B cell (primary cell): ENCODE measurements at regions not wholly inside any gene's neighbourhood (a gene's known extent, or its start where the extent isn't known, plus 50 kb on each side); places are given as distances from the start of the nearest gene placed in this dataset.

Experiments used
- ATAC-seq: fragments of 200-7000 bp; cut with Tn5 transposase; one replicate; pipeline ENCODE4 v1.10.0; 2021; ENCODE audit warnings: low read depth, mild to moderate bottlenecking, moderate number of reproducible peaks, moderate library complexity
- CTCF ChIA-PET: fragments of 350-600 bp; sonication (Branson Sonifier 250); formaldehyde crosslinking; loops from one replicate; lab custom pipeline; 2021; ENCODE audit warnings: antibody characterized with exemption, inconsistent platforms; lab: Charles Lee
- POLR2A ChIA-PET: fragments of 350-600 bp; sonication (Branson Sonifier 250); formaldehyde crosslinking; loops from one replicate; lab custom pipeline; 2021; ENCODE audit warnings: antibody characterized with exemption; lab: Charles Lee
- DNase-seq: peaks from one replicate; pipeline ENCODE4 v3.0.0; 2013
- H2AFZ ChIP-seq: 2 replicates; pipeline ENCODE4 v1.6.1; 2012; ENCODE audit warnings: mild to moderate bottlenecking, low read depth, low read length; ENCODE audit not compliant: insufficient read depth, poor library complexity, severe bottlenecking
- H3K27ac ChIP-seq, 2 donors: 1 replicate in 1 of 2; 2 replicates in 1 of 2; pipeline ENCODE4 v1.5.1; 2012 to 2013; ENCODE audit warnings: low read length in 2 of 2, mild to moderate bottlenecking in 2 of 2, moderate library complexity in 1 of 2
- H3K27me3 ChIP-seq, 4 experiments: fragments of 200-600 bp in 1 of 4; sonication (generic) in 1 of 4; replicated peaks in 1 of 4; 1 replicate in 2 of 4; 2 replicates in 2 of 4; pipeline versions ENCODE4 v1.6.1 to v1.7.0; 2013 to 2016; ENCODE audit warnings: low read length in 3 of 4, mild to moderate bottlenecking in 2 of 4, mixed read lengths in 1 of 4, moderate library complexity in 1 of 4; ENCODE audit not compliant: insufficient read depth in 4 of 4, control insufficient read depth in 3 of 4; ENCODE audit errors: control extremely low read depth in 1 of 4
- H3K36me3 ChIP-seq, 2 experiments: replicated peaks in 1 of 2; 1 replicate in 1 of 2; 2 replicates in 1 of 2; pipeline versions ENCODE4 v1.6.1 to v1.7.1; 2013; ENCODE audit warnings: low read length in 1 of 2; ENCODE audit not compliant: insufficient read depth in 2 of 2, control insufficient read depth in 1 of 2; ENCODE audit errors: control extremely low read depth in 1 of 2, extremely low read depth in 1 of 2
- H3K4me1 ChIP-seq, 2 donors: fragments of 200-600 bp in 1 of 2; sonication (generic) in 1 of 2; 1 replicate in 1 of 2; 2 replicates in 1 of 2; pipeline versions ENCODE4 v1.5.1 to v1.6.1; 2013 to 2017; ENCODE audit warnings: low read length in 2 of 2; ENCODE audit not compliant: control insufficient read depth in 2 of 2, insufficient read depth in 2 of 2
- H3K4me2 ChIP-seq: replicated peaks from 2 replicates; pipeline ENCODE3; 2012; ENCODE audit warnings: mild to moderate bottlenecking, low read depth, low read length; ENCODE audit not compliant: poor library complexity, severe bottlenecking
- H3K4me3 ChIP-seq, 5 experiments: fragments of 200-600 bp in 1 of 5; sonication (generic) in 1 of 5; 1 replicate in 3 of 5; 2 replicates in 2 of 5; pipeline versions ENCODE4 v1.5.1 to v1.7.0; 2011 to 2016; ENCODE audit warnings: low read length in 4 of 5, mild to moderate bottlenecking in 4 of 5, low read depth in 2 of 5, control low read depth in 1 of 5, moderate library complexity in 1 of 5; ENCODE audit not compliant: insufficient read depth in 1 of 5; ENCODE audit errors: control extremely low read depth in 1 of 5, extremely low read depth in 1 of 5
- H3K79me2 ChIP-seq: fragments of 200-600 bp; sonication (generic); one replicate; pipeline ENCODE4 v1.6.0; 2016; ENCODE audit warnings: low read length; ENCODE audit not compliant: control insufficient read depth, insufficient read depth
- H3K9ac ChIP-seq: fragments of 200-600 bp; sonication (generic); 2 replicates; pipeline ENCODE4 v1.6.1; 2017; ENCODE audit warnings: mild to moderate bottlenecking, low read length, moderate library complexity
- H3K9me3 ChIP-seq, 3 donors: one replicate each; pipeline versions ENCODE4 v1.6.1 to v1.7.1; 2013; ENCODE audit warnings: low read length in 2 of 3; ENCODE audit not compliant: control insufficient read depth in 2 of 3, insufficient read depth in 1 of 3; ENCODE audit errors: control extremely low read depth in 1 of 3
- H4K20me1 ChIP-seq: 2 replicates; pipeline ENCODE4 v1.6.0; 2012; ENCODE audit warnings: mild to moderate bottlenecking, low read length; ENCODE audit not compliant: insufficient read depth, control insufficient read depth, poor library complexity, severe bottlenecking
- H3K27ac Mint-ChIP-seq: one replicate; pipeline ENCODE4 v1.8.0; 2021; ENCODE audit warnings: mixed read lengths
- H3K27me3 Mint-ChIP-seq: one replicate; pipeline ENCODE4 v1.8.0; 2021; ENCODE audit warnings: mixed read lengths
- H3K4me1 Mint-ChIP-seq: one replicate; pipeline ENCODE4 v1.8.0; 2021; ENCODE audit warnings: mixed read lengths
- H3K4me3 Mint-ChIP-seq: one replicate; pipeline ENCODE4 v1.8.0; 2021; ENCODE audit warnings: mixed read lengths
- H3K9me3 Mint-ChIP-seq: one replicate; pipeline ENCODE4 v1.8.0; 2022; ENCODE audit warnings: mixed read lengths; ENCODE audit not compliant: insufficient read depth
- EZH2 ChIP-seq: IDR thresholded peaks from 2 replicates; pipeline ENCODE4 v1.6.1; 2012; ENCODE audit warnings: borderline replicate concordance, low read depth, mild to moderate bottlenecking, moderate library complexity, low read length; ENCODE audit not compliant: insufficient read depth, poor library complexity, severe bottlenecking
- WGBS: methylation state at CpG from one replicate; pipeline ENCODE4 v1.1.5; 2013; ENCODE audit warnings: missing lambda C conversion rate; ENCODE audit not compliant: insufficient coverage; 5-methylcytosine and 5-hydroxymethylcytosine counted together
- intact Hi-C: fragments of 100-400 bp; cut with micrococcal nuclease; formaldehyde crosslinking; loops from one replicate; pipeline ENCODE4 v1.10.0; 2022
- TF ChIP-seq, protein P1 (sequence below): fragments of 200-600 bp; IDR thresholded peaks from one replicate; pipeline ENCODE4 v1.8.0; 2022; ENCODE audit warnings: antibody characterized with exemption, mild to moderate bottlenecking

DNA sequence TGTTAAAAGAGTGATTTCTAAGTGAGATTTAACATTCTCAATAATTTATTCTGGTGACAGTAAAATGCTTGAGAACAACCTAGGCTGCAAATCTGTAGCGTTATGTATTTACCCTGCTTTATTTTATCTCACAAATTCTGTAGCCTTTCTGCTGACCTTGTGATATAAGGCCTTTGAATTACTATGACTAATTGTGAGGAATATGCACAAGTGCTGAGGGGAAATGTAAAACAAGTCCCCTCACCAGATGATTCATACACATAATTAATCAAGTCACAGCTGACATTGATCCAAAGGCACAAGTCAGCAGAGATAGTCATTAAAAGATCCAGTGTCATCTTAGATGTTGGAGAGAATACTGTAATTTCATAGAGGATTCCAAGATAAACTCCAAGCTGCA, 992.7 kb upstream of the USP15 start:
- WGBS, result no CpG with 5 or more reads among the region's 1 CpG
- Histone ChIP-seq H3K36me3 (no peaks in the 10 kb centered on the region), H3K4me3 (no peak overlapping the region), H2AFZ (no peak overlapping the region), H3K4me1 (no peaks in the 10 kb centered on the region), H3K4me2 (no peak overlapping the region), H3K79me2 (no peaks in the 10 kb centered on the region), H4K20me1 (no peaks in the 10 kb centered on the region), H3K9ac (no peak overlapping the region), H3K27ac (no peak overlapping the region), H3K27me3 (no peaks in the 10 kb centered on the region), H3K9me3 (peaks cover 1 to 8% (median 5%) of the 10 kb centered on the region in 3 donors)
- Mint-ChIP-seq H3K9me3 (peaks cover 11% of the 10 kb centered on the region), H3K4me1 (no peaks in the 10 kb centered on the region), H3K27ac (no peak overlapping the region), H3K4me3 (no peak overlapping the region), H3K27me3 (no peaks in the 10 kb centered on the region)
- intact Hi-C loops, result no loop called here
- ChIA-PET CTCF (no interaction called here), POLR2A (no interaction called here)
- DNase-seq (no peak), ATAC-seq (no peak)
- TF ChIP-seq, protein P1, sequence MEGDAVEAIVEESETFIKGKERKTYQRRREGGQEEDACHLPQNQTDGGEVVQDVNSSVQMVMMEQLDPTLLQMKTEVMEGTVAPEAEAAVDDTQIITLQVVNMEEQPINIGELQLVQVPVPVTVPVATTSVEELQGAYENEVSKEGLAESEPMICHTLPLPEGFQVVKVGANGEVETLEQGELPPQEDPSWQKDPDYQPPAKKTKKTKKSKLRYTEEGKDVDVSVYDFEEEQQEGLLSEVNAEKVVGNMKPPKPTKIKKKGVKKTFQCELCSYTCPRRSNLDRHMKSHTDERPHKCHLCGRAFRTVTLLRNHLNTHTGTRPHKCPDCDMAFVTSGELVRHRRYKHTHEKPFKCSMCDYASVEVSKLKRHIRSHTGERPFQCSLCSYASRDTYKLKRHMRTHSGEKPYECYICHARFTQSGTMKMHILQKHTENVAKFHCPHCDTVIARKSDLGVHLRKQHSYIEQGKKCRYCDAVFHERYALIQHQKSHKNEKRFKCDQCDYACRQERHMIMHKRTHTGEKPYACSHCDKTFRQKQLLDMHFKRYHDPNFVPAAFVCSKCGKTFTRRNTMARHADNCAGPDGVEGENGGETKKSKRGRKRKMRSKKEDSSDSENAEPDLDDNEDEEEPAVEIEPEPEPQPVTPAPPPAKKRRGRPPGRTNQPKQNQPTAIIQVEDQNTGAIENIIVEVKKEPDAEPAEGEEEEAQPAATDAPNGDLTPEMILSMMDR, result no peak
- no peak for TF ChIP-seq EZH2

DNA sequence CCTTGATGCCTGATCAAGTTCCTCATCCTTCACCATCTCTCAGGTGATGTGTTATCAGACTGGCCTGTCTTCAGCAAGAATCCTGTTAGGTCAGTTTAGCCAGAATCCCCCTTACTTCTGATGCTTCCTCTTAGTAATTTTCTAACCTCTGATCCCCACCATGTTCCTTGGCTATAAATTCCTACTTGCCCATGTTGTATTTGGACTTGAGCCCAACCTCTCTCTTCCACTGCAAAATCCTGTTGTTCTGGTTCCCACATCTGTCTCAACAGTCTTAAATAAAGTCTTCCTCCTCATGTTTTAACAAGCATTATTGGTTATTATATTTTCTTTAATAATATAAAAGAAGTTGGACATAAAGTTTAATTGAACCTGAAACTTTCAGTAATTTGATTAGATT, 987.8 kb upstream of the USP15 start:
- H3K4me3 ChIP-seq, result no peak overlapping the region
- H3K4me2 ChIP-seq, result no peak overlapping the region
- H3K4me1 ChIP-seq, result no peaks in the 10 kb centered on the region
- H3K36me3 ChIP-seq, result no peaks in the 10 kb centered on the region
- H3K4me1 Mint-ChIP-seq, result no peaks in the 10 kb centered on the region
- no peak overlapping the region for H2AFZ ChIP-seq
- CTCF ChIA-PET, result no interaction called here
- no peaks in the 10 kb centered on the region for H4K20me1 ChIP-seq
- H3K27ac Mint-ChIP-seq, result no peak overlapping the region
- H3K27me3 ChIP-seq, result no peaks in the 10 kb centered on the region
- H3K9ac ChIP-seq, result no peak overlapping the region
- no peak for TF ChIP-seq EZH2
- TF ChIP-seq, protein P1, result no peak
- ATAC-seq (no peak), DNase-seq (no peak)
- no peaks in the 10 kb centered on the region for H3K79me2 ChIP-seq
- H3K27me3 Mint-ChIP-seq, result no peaks in the 10 kb centered on the region
- H3K9me3 Mint-ChIP-seq, result peaks cover 3% of the 10 kb centered on the region
- H3K9me3 ChIP-seq, result peaks cover 0 to 6% (median 0%) of the 10 kb centered on the region in 3 donors
- H3K4me3 Mint-ChIP-seq, result no peak overlapping the region
- intact Hi-C loops, result no loop called here
- POLR2A ChIA-PET, result no interaction called here
- no peak overlapping the region for H3K27ac ChIP-seq
